IMR-90 (cell line): ENCODE measurements at regions not wholly inside any gene's neighbourhood (a gene's known extent, or its start where the extent isn't known, plus 50 kb on each side); places are given as distances from the start of the nearest gene placed in this dataset.

ENCODE experiments used
- BHLHE40 ChIP-seq: fragments of 150-350 bp; IDR thresholded peaks from 2 replicates; pipeline ENCODE4 v1.6.1; 2016; ENCODE audit warnings: mild to moderate bottlenecking, low read depth, low read length
- CEBPB ChIP-seq: IDR thresholded peaks from 2 replicates; pipeline ENCODE4 v1.6.1; 2012; ENCODE audit warnings: low read depth, low read length, improper control_type of control experiment
- CTCF ChIP-seq: conservative IDR thresholded peaks from 2 replicates; pipeline ENCODE4 v1.5.1; 2012; ENCODE audit warnings: mild to moderate bottlenecking, low read depth, low read length, improper control_type of control experiment
- MAFK ChIP-seq: IDR thresholded peaks from 2 replicates; pipeline ENCODE4 v1.6.1; 2012; ENCODE audit warnings: low read depth, low read length, improper control_type of control experiment
- NFE2L2 ChIP-seq: fragments of 150-350 bp; IDR thresholded peaks from 2 replicates; pipeline ENCODE4 v1.6.1; 2016; ENCODE audit warnings: low read depth, mild to moderate bottlenecking, low read length
- POLR2A ChIP-seq: IDR thresholded peaks from 2 replicates; pipeline ENCODE4 v1.6.1; 2012; ENCODE audit warnings: mild to moderate bottlenecking, low read depth, low read length
- RAD21 ChIP-seq: IDR thresholded peaks from 2 replicates; pipeline ENCODE4 v1.6.1; 2012; ENCODE audit warnings: low read length, improper control_type of control experiment
- RCOR1 ChIP-seq: IDR thresholded peaks from 2 replicates; pipeline ENCODE4 v1.6.1; 2012; ENCODE audit warnings: mild to moderate bottlenecking, low read length, improper control_type of control experiment; ENCODE audit not compliant: insufficient replicate concordance
- SMC3 ChIP-seq: fragments of 150-350 bp; IDR thresholded peaks from 2 replicates; pipeline ENCODE4 v1.6.1; 2016; ENCODE audit warnings: low read depth, mild to moderate bottlenecking, antibody characterized with exemption, low read length, moderate library complexity
- TF ChIP-seq, protein P1 (sequence below): fragments of 150-350 bp; IDR thresholded peaks from 2 replicates; pipeline ENCODE4 v1.6.1; 2017; ENCODE audit warnings: mild to moderate bottlenecking, antibody characterized with exemption, low read length, low read depth

GRCh38 chr13:56986121-56986520, 154.6 kb upstream of the PRR20A start:
- no peak for TF ChIP-seq CTCF
- TF ChIP-seq RCOR1, result no peak
- TF ChIP-seq CEBPB, result no peak
- TF ChIP-seq, protein P1, sequence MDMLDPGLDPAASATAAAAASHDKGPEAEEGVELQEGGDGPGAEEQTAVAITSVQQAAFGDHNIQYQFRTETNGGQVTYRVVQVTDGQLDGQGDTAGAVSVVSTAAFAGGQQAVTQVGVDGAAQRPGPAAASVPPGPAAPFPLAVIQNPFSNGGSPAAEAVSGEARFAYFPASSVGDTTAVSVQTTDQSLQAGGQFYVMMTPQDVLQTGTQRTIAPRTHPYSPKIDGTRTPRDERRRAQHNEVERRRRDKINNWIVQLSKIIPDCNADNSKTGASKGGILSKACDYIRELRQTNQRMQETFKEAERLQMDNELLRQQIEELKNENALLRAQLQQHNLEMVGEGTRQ, result no peak
- no peak for TF ChIP-seq MAFK
- no peak for TF ChIP-seq BHLHE40
- TF ChIP-seq POLR2A, result no peak
- no peak for TF ChIP-seq SMC3
- no peak for TF ChIP-seq RAD21
- TF ChIP-seq NFE2L2, result no peak
